Muscle of leg (tissue), 3 donors: ENCODE measurements at regions not wholly inside any gene's neighbourhood (a gene's known extent, or its start where the extent isn't known, plus 50 kb on each side); places are given as distances from the start of the nearest gene placed in this dataset.

ENCODE experiments used
- DNase-seq: peaks from one replicate; pipeline ENCODE4 v3.0.0; 2013
- H3K27ac ChIP-seq: one replicate; pipeline ENCODE4 v1.5.1; 2013; ENCODE audit warnings: mild to moderate bottlenecking, low read length, control low read depth
- H3K27me3 ChIP-seq: one replicate; pipeline ENCODE4 v1.6.1; 2013; ENCODE audit warnings: low read length; ENCODE audit not compliant: control insufficient read depth, insufficient read depth
- H3K36me3 ChIP-seq: one replicate; pipeline ENCODE4 v1.6.1; 2013; ENCODE audit warnings: low read length; ENCODE audit not compliant: control insufficient read depth, insufficient read depth
- H3K4me1 ChIP-seq: one replicate; pipeline ENCODE4 v1.6.1; 2013; ENCODE audit warnings: low read length; ENCODE audit not compliant: control insufficient read depth, insufficient read depth
- H3K4me3 ChIP-seq: one replicate; pipeline ENCODE4 v1.5.1; 2013; ENCODE audit warnings: low read length, control low read depth
- H3K9me3 ChIP-seq: replicated peaks from 2 replicates; pipeline ENCODE4 v1.6.1; 2013; ENCODE audit warnings: low read depth, low read length; ENCODE audit not compliant: control insufficient read depth
- WGBS: methylation state at CpG from one replicate; pipeline ENCODE4 v1.1.5; 2013; ENCODE audit warnings: missing lambda C conversion rate; ENCODE audit not compliant: insufficient coverage; 5-methylcytosine and 5-hydroxymethylcytosine counted together

- no CpG with 5 or more reads among the region's 13 CpGs for WGBS
- Histone ChIP-seq H3K36me3 (no peaks in the 10 kb centered on the region), H3K4me1 (peaks cover 5% of the 10 kb centered on the region), H3K9me3 (no peaks in the 10 kb centered on the region), H3K4me3 (no peak overlapping the region), H3K27me3 (peaks cover 3% of the 10 kb centered on the region), H3K27ac (peak overlapping the region; percentile 35)
- no peak for DNase-seq
These were observed 58.4 kb downstream of the ARL4C start for GRCh38 chr2:234438305-234438977.

GRCh38 chr2:234437642-234438304 lies 59.1 kb downstream of the ARL4C start:
- Histone ChIP-seq H3K4me3 (no peak overlapping the region), H3K36me3 (no peaks in the 10 kb centered on the region), H3K4me1 (peaks cover 5% of the 10 kb centered on the region), H3K27me3 (peaks cover 3% of the 10 kb centered on the region), H3K27ac (peak overlapping the region; percentile 35), H3K9me3 (no peaks in the 10 kb centered on the region)
- DNase-seq = peak; percentile 55
- 53% methylated on average over 5 of the region's 11 CpGs for WGBS

- Histone ChIP-seq H3K4me3 (no peak overlapping the region), H3K9me3 (no peaks in the 10 kb centered on the region), H3K27ac (no peak overlapping the region), H3K4me1 (peaks cover 5% of the 10 kb centered on the region), H3K36me3 (no peaks in the 10 kb centered on the region), H3K27me3 (peaks cover 3% of the 10 kb centered on the region)
- WGBS = 70% methylated on average over 3 of the region's 6 CpGs
- no peak for DNase-seq
These were observed 60.4 kb downstream of the ARL4C start for GRCh38 chr2:234436482-234436837.

- no peak overlapping the region for H3K27ac ChIP-seq
- H3K36me3 ChIP-seq = no peaks in the 10 kb centered on the region
- no peaks in the 10 kb centered on the region for H3K9me3 ChIP-seq
- 63% methylated on average over 3 of the region's 7 CpGs for WGBS
- no peak overlapping the region for H3K4me3 ChIP-seq
- H3K27me3 ChIP-seq = peaks cover 3% of the 10 kb centered on the region
- H3K4me1 ChIP-seq = peaks cover 5% of the 10 kb centered on the region
- no peak for DNase-seq
These were observed 60.9 kb downstream of the ARL4C start for GRCh38 chr2:234435836-234436481.

- no CpG with 5 or more reads among the region's 3 CpGs for WGBS
- Histone ChIP-seq H3K9me3 (no peaks in the 10 kb centered on the region), H3K4me3 (no peak overlapping the region), H3K4me1 (peaks cover 2% of the 10 kb centered on the region), H3K27ac (no peak overlapping the region), H3K27me3 (peaks cover 3% of the 10 kb centered on the region), H3K36me3 (no peaks in the 10 kb centered on the region)
- no peak for DNase-seq
These were observed 63.7 kb downstream of the ARL4C start for GRCh38 chr2:234433201-234433600.

GRCh38 chr2:234430871-234431270 lies 66.0 kb downstream of the ARL4C start:
- WGBS = no CpG with 5 or more reads among the region's 2 CpGs
- H3K9me3 ChIP-seq = no peaks in the 10 kb centered on the region
- no peaks in the 10 kb centered on the region for H3K36me3 ChIP-seq
- no peak overlapping the region for H3K4me3 ChIP-seq
- DNase-seq = no peak
- H3K27ac ChIP-seq = no peak overlapping the region
- no peaks in the 10 kb centered on the region for H3K27me3 ChIP-seq
- peaks cover 4% of the 10 kb centered on the region for H3K4me1 ChIP-seq

GRCh38 chr2:234429265-234429664 lies 67.6 kb downstream of the ARL4C start:
- H3K4me3 ChIP-seq = no peak overlapping the region
- H3K27me3 ChIP-seq = no peaks in the 10 kb centered on the region
- no peaks in the 10 kb centered on the region for H3K36me3 ChIP-seq
- no peaks in the 10 kb centered on the region for H3K9me3 ChIP-seq
- no peak for DNase-seq
- H3K27ac ChIP-seq = no peak overlapping the region
- peaks cover 4% of the 10 kb centered on the region for H3K4me1 ChIP-seq
- 24% methylated on average over 2 of the region's 5 CpGs for WGBS

GRCh38 chr2:234427081-234428061 lies 69.5 kb downstream of the ARL4C start:
- Histone ChIP-seq H3K4me1 (peaks cover 4% of the 10 kb centered on the region), H3K27ac (no peak overlapping the region)

GRCh38 chr2:234426616-234427015 lies 70.3 kb downstream of the ARL4C start:
- no peaks in the 10 kb centered on the region for H3K36me3 ChIP-seq
- H3K9me3 ChIP-seq = no peaks in the 10 kb centered on the region
- no peak for DNase-seq
- no peak overlapping the region for H3K27ac ChIP-seq
- H3K4me1 ChIP-seq = peaks cover 4% of the 10 kb centered on the region
- WGBS = 79% methylated on average over 3 of the region's 4 CpGs
- H3K4me3 ChIP-seq = no peak overlapping the region
- H3K27me3 ChIP-seq = no peaks in the 10 kb centered on the region

More at GRCh38 chr2:234427081-234428061, 69.5 kb downstream of the ARL4C start:
- no peaks in the 10 kb centered on the region for H3K27me3 ChIP-seq
- 61% methylated on average over 6 of the region's 15 CpGs for WGBS
- no peaks in the 10 kb centered on the region for H3K36me3 ChIP-seq
- no peaks in the 10 kb centered on the region for H3K9me3 ChIP-seq
- DNase-seq = no peak
- no peak overlapping the region for H3K4me3 ChIP-seq
